Ovary (tissue), 3 donors: ENCODE measurements at regions not wholly inside any gene's neighbourhood (a gene's known extent, or its start where the extent isn't known, plus 50 kb on each side); places are given as distances from the start of the nearest gene placed in this dataset.

ENCODE experiments used
- CTCF ChIP-seq, 3 donors: fragments of 450-650 bp in 2 of 3; fragments of 200-600 bp in 1 of 3; IDR thresholded peaks; one replicate each; pipeline versions ENCODE4 v1.5.1 to v1.8.0; 2016 to 2022; ENCODE audit warnings: antibody characterized with exemption in 3 of 3, mild to moderate bottlenecking in 1 of 3
- POLR2A ChIP-seq: fragments of 450-650 bp; IDR thresholded peaks from one replicate; pipeline ENCODE4 v1.6.1; 2017; ENCODE audit warnings: antibody characterized with exemption, mild to moderate bottlenecking, moderate library complexity
- donor health status: DM: no; HTN: no; CAD: no.

- TF ChIP-seq CTCF (IDR thresholded peaks at IDR 0.05) (no peak), POLR2A (no peak)
Observed at GRCh38 chr5:3099954-3100353, 348.5 kb upstream of the IRX2 start.
